ENCODE measurements at regions not wholly inside any gene's neighbourhood (a gene's known extent, or its start where the extent isn't known, plus 50 kb on each side); places are given as distances from the start of the nearest gene placed in this dataset.
A peak's percentile ranks its signal among the peaks of the same experiment; 100 is the strongest.

DNA sequence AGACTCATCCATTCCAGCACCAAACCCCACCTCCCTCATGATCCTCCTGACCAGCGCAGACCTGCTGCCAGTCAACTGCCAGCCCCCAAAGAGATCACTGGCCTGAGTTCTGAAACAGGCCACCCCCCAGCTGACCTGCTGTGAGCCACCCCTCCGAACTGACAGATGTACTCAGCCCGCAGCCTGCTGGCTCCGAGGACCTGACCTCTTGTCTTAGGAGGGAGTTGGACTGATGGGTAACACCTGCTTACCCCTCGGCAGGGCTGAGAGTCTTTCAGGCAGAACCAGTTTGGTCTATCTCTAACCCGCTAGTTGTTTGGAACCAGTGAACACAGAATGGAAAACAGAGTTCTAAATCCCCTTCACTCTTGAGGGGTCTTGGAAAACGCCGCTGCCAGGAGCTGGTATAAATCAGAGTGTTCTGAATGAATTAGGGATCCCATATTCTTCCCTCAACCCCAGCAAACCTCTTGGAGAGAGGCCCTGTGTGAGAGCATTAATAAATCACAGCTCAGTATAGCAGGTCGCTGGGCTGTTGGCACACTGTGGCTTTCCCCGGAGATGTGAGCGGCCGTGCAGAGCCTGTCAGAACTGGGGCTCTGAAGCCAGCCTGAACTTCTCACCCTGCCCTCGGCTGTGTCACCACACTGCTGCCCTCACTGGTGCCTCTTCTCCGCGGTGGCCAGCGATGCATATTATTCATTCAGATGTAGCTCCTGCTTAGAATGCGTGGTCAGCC is 165.1 kb upstream of the NCAM1 start:
- DNase-seq: no peak

DNA sequence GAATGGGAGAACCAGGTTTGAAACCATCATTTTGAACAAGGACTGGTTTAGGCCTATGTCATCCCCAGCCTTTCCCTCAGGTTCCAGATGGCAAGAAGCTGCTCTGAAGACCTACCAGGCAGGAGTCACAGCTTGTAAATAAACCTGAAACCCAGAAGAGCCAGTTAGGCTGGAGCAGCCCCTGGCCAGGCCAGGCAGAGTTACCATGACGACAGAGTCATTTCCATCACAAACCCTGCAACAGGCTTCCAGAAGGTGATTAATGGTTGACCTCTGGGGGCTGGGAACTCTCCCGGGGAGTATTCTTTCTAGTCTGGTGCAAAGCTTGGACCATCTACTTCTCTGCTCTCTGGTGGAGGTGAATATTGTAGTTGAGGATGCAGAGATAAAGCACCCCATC is 164.1 kb upstream of the NCAM1 start:
- no peak for DNase-seq

DNA sequence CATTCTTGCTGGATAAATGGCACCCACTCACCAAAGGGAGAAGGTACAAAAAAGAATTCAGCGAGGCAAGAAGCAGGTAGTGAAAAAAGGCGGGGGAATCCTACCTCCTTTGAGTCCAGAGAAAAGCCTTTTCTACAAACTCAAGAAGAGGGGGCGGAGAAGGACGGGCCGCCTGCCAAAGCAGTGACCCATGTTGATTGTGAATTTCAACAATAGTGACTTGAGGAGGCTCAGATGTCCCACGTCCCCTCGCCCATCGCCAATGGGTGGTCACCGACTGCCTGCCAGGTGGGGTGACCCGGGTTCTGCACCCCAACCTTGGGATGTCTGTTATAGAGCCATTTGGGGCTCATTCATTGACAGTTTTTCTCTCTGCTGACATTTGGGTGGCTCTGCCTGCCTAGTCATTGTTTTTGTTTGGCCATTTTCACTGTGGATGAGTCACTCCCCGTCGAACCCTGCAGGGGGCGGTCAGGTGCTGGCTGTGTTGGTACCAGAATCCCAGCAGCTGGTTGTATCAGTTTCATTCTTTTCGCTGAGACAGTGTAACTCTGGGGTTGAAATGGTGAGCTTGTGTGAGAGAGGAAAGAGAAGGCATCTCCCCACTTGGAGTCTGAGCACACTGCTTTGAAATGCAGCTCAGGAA is 163.4 kb upstream of the NCAM1 start:
- peak; percentile 49 for DNase-seq

DNA sequence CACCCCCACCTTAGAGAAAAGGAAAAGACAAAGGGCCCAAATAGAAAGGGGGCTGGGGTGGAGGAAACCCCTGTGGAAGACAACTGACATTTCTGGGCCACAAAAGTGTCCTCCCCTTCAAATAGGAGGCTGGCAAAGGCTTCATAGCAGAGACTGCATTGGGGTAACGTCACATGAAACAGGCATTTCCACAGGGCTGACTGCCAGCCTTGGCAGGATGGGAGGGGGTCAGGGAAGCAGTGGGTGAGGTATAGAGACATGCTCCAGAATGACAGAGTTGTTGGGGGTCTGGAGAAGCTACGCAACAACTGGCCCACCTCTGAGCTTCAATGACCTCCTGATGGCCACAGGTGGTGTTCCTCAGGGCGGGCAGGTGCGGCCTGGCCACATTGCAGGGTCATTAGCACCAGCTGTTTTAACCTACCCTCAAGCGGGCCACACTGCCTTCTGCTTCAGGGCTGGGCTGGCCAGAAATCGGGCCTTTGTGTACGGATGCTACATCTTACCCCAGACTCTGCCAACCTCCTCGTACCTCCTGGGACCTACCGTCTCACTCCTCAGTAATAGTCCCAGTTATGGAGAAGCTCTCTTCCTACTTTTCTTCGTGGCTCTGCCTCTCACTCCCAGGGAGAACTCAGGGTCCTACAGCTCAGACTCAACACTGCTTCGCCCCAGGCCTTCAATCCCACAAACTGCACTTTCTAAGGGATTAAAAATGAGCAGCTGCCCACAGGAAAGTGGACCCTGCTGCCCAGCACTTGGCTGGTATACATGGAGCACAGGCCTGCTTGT is 160.0 kb upstream of the NCAM1 start:
- DNase-seq: no peak

DNA sequence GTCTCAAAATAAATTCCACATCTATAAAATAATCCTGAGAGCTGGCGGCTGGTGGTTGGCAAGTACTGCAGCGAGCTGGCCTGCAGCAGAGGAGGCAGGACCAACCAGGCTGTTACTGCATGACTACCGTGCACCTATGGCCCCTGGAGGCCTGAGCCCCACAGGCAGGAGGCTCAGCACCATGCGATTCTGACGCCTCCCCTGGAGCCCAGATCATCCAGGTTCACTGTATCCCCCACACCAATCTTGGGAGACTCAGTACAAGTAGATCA is 159.5 kb upstream of the NCAM1 start:
- DNase-seq: no peak

DNA sequence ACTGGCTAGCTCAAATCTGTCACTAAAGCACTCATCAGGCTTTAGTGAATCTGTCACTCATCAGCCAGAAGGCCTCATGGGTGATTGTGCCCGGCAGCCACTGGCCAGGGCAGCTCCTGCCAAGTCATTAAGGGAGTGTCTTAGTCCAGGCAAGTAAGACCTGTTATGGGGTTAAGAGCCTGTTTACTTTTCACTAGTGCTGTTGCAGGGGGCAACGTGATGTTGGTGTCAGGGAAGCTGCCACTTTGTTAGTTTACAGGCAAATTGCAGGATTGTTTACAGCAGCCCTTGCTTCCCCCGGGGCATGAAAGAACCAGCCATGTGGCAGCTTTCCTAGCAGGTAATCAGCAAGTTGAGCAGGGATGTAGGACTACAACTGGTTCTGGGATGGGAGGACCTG is 155.6 kb upstream of the NCAM1 start:
- DNase-seq: no peak

DNA sequence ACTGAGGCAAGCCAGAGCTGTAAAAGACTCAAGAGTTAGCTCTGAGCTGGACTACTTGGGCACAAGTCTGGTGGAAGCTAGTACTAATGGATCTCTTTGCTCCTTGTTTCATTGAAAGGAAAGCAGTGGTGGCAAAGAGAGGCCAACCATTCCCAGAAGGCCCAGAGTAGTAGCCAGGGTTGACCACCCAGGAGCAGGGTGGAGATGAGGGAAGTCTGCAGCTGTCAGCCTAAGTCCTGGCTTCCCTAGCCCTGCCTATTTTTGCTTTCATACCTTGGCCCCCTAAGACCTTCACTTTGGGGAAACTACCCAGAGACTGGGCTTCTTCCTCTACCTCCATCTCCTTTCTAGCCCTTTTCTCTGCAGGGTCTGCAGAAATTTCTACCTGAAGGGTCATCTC is 155.0 kb upstream of the NCAM1 start:
- no peak for DNase-seq

DNA sequence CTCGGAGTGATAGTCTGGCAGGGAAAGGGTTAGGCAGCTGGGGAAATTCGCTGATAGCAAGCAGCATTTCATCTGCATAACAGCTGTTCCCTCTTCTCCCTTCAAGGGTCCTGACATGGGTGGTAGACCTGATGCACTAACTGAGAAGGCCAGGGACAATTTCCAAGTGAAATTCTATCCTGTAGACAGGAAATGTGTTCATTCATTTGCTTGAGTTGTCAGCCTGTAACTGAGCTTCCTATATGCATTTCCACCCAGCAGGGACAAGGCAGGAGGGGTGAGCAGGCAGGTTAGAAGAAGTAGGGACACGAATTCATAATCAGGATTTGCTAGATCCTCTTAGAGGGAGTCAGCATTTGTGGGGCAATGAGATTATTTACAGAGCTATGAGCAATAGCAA is 154.3 kb upstream of the NCAM1 start:
- no peak for DNase-seq

DNA sequence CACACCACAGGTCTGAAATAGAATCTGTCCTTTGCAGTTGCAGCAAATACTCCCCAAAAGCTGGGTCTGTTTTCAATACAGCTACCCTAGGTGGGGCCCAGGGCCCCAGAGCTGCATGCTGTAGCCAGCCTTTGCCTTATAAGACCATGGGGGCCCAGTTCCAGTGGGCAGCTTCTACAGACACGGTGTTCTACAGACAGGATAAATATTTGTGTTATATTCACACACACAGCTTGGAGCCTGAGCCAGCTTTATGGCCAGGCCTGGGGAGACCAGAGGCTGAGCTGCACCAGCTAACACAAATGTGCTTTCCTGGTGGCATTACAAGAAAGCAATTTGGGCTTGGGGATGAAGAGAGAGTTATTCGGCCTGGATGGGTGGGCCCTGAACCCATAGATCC is 151.8 kb upstream of the NCAM1 start:
- DNase-seq: no peak

DNA sequence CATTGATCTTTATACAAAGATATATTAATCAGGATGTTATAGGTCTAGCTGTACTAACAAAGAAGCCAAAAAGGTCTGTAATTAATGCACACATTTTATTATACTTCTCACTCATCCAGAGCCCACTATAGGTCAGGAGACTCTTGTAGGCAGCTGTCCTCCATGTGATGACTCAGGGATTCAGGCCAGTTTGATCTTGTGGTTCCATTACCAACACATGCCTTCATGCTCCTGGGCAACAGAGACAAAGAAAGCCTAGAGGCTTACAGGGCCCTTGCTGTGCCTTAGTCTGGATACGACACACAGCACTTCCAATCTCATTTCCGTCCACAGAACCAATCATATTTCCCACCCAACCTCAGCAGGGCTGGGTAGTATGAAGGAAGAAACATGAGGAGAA is 150.3 kb upstream of the NCAM1 start:
- no peak for DNase-seq

DNA sequence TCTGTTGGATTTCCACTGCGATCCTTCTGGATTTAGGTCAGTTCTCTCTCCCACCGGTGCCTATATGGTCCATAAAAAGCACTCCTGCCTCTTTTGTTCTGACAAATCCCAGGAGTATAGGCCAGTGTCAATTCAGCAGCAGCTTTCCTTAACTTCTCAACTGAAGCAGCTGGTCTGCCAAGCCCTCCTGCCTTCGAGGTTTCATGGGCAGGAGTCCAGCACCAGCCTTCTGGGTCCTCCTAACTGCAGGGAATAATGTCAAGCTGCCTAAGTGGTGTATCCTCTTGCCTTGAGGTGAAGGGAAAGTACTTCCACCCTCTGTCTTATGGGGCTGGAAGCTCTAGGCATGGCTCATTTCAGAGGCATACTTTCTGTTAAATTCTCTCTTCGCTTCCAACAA is 149.4 kb upstream of the NCAM1 start:
- DNase-seq: no peak

DNA sequence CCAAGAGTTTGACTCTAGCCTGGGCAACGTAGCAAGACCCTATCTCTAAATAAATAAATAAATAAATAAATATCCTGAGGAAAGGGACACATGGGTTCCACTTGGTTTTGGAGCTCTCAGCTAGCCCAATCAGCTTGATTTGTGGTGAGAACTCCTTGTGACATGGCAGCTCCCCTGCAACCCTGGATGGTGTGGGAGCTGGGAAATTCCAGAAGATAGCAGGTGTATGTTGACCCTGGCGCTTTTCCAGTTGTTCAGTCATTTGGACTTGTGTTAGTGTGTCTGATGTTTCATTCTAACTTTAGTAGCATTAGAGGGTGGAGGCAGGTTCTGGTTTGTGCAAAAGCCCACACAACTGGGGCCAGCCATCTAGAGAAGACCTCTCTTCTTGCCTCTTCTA is 148.5 kb upstream of the NCAM1 start:
- DNase-seq: no peak

DNA sequence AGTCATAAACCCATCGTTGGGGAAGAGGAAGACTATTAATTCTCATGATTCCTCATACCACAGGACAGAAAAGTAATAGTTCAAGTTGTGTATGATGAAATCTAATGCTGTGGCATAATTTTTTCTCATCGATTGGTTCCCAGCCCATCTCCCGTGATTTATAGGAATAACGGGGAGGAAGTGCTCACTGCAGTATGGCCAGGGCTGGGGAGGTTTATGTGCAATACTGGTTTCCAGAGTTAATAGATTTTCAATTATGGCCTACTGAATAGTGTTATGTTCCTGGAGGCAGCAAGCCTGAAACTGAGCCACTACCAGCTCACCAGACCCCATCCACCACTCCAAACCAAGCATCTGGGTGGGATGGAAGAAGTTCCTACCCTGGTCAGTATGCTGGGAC is 147.1 kb upstream of the NCAM1 start:
- no peak for DNase-seq

DNA sequence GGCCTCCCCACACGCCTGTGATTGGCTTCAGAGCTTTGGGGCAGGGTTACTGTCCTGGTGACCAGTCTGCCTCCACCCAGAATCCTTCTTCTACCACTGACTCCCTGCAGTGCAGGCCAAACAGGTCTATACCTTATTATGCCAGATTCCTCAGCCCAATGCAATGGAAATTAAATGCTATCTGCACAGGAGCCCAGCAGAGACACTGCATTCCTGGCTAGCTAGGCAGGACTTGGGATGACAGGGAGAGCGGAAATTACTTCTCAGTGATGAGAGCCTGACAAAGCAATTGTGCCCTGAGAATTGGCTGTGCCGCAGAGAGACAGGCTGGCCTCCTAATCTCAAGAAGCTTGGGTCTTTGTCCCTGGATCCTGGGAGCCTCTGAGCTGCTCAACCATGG is 143.8 kb upstream of the NCAM1 start:
- DNase-seq: no peak

DNA sequence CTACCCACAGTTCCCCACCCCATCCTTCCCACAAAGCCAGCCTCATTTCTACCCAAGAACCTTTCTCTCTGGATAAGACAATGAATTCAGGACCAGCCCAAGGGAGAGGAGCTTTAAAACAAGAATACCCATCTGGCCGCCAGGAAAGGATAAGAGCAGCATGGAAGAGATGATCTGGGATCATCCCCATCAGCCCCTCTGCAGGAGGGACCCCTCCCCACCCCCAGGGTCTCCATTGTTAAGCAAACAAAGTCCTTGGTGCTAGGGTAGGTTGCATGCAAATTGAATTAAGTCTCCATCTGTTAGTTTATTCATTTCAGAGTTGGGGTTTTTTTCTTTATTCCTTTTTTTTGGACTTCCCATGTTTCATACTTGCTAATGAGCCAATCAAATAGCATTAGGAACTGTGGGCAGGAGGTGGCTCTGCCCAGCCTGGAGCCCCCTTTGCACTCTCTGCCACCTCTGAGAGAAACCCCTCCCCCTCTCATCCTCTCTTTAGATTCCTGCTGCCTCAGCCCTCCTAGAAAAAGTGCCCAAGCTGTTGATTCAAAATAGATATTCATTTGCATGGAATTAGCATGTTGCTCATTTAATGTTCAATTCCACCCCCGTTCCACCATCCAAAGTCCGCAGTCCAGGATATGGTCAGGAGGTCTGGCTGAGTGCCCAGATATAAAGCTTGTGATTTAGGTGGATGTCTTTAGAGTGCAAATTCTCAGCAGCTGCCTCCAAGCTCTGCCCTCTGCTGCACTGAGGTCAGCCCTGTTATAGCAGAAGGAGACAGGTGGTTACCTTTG is 138.5 kb upstream of the NCAM1 start:
- DNase-seq: no peak

DNA sequence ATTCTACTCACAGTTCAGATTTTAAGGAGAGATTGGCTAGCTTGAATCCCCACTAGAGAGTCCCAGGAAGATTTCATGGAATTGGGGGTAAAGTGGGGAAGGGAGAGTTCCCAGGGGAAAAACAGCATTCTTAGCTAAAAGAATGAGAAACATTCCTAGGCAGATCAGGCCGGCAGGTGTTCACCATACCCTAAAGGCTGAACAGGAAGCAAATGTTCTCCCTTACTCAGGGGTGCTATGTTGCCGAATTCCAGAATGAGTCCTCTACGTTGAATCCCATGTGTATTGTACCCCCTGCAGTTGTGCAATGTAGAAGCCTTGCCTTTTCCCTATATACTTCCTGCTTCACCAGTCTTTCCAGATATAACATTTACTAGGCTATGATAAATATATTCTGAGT is 135.2 kb upstream of the NCAM1 start:
- DNase-seq: no peak

DNA sequence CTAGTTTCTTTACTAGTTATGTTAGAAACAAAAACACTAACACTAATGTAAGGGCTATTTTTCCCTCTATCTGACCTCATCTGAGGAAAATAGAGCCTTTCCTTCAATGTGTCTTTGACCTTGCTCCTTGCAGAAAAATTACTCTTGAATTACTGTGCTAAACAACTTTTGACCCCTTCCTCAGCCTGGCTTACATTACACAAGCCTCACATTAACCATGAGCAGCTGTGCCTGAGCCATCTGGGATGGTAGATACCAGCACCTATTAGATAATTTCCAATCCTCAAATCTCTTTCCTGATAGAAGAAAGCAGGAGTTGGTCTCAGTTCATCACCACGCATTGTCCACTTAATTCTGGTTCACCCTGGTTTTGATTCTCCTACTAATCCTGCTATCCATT is 134.4 kb upstream of the NCAM1 start:
- DNase-seq: no peak

DNA sequence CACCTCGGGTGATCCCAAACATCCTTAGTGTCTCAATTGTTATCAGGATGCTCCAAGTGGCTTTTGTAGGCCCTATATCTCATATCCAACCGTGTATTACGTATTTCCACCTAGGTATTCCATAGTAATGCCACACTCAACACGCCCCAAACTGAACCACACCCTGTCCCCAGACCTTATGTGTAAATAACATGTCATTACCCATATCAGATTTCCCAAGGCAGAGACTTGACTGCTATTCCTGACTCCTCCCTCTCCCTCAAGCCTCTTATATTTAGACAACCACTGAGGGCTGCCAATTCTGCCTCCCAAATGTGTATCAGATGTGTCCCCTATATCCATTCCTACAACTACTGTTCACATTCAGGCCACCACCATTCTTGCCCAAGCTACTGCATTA is 132.8 kb upstream of the NCAM1 start:
- DNase-seq: no peak

DNA sequence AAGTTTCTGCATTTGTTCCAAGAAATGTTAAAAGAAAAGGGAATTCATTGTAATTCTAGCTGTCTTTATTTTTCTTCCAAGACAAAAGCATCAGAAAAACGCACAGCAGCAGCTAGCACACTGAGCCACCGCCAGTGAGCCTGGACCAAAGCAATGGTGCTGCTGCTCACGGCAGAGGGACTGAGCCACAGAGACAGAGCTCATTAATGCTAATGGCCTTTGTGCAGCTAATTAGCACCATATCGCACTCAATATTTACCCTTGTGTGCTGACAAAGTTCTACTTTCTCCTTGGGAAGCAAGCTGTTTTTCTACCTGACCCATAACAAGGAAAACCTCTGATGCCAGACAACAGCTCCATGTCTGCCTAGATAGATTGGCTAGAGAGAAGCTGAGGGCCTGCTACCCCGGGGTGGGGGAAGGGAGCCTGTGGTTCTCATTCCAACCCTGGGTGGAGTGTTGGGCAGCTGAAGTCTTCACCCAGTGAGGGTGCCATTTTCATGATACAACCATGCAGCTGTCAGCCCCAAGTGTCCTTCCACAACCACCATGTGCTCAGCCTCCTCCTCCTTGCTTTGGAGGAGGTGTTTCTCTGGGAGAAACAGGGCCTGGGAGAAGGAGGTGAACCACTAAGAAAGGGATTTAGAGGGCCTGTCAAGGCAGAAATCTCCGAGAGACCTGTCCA is 131.1 kb upstream of the NCAM1 start:
- no peak for DNase-seq

DNA sequence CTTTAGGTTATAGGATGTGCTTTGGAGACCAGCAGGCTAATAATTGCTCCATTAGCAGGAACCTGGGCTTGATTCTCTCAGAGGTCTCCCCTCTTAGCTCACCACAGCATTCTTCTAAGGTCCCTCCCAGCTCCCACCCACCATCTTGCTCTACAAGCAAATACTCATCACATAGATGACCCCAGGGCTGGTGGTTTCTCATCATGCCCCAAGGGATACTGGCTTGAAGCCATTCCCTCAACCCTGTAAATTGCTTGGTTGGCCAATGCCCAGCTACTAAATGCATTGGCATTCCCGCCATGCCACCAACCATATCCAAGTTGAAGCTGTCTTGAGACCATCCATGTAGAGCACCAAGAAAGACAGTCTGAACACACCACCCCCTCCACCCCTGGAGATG is 130.2 kb upstream of the NCAM1 start:
- no peak for DNase-seq

DNA sequence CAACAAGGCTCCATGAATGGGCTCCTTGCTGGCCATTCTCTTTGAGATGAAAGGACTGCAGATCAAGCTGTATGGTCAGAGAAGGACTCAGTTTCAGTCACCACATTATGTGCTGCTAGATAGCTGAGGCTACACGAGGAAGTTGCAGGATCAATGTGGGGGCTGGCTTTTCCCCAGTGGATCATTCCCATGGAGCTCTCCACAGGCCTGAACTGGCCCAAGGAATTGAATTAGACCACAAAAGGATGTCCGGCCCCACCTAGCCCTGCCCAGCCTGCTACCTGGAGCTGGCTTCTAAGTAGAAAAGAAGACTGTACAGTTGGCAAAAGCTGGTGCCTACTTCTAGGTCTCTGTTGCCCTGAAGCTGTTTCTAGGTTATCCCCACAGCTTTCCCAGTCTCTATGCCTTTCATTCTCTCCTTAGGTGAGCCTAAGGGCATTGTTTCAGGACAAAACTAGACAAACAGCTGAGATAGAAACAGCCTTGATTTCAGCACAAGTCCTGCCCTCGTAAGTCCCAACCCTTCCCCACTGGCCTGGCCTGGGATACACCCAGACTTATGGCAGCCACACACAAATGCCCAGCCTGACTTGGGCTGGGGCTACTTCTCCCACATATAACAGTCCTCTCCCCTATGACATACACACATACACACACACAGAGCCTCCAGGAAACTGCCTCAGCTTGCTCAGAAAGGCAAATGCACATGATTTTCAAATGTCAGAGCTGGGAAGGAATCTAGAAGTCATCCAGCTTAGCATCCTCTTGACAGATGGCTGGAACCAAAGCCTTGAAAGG is 129.1 kb upstream of the NCAM1 start:
- no peak for DNase-seq

DNA sequence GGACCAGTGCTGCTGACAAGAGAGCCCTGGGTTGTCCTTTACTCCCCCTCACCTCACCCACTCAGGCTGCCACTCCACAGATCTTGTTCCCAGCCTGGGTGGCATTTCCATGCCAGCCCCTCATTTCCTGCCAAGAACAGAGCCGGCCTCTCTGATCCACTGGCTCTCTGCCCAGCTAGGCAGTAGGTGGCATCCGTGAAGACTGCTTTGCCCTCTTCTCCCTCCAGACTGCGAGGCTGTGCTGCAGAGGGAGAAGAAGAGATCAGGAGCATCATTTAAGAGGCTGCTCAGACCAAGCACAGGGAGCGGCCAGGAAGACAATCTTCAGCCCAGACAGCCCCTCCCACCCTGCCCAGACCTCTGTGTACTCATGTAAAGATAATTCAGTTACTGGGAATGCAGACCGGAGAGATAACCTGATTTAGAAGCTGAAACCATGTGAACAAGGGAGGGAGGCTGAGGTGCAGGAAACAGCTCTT is 126.9 kb upstream of the NCAM1 start:
- DNase-seq: peak; percentile 51

Measured in right hindlimb (tissue), 1 donor.